ENCODE measurements at regions not wholly inside any gene's neighbourhood (a gene's known extent, or its start where the extent isn't known, plus 50 kb on each side); places are given as distances from the start of the nearest gene placed in this dataset.

DNA sequence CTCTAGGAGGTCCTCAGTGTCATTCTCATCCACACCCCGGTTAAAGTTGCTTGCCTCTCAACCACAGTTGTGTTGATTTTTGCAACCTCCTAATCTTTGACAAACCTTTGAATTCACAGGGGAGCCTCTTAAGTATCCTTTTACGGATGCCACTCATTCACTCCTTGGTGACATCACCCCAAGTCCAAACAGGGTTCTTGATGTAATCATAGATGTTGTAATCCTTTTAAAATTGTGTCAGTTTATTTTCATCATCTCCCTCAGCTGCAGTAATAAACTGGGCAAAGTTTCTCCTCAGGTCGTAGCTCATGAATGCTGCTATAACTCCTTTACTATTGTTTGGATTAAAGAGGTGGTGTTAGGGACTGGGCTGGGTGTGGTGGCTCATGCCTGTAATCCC lies 637.2 kb upstream of the NUDT12 start (continued):
- TF ChIP-seq, protein P1, sequence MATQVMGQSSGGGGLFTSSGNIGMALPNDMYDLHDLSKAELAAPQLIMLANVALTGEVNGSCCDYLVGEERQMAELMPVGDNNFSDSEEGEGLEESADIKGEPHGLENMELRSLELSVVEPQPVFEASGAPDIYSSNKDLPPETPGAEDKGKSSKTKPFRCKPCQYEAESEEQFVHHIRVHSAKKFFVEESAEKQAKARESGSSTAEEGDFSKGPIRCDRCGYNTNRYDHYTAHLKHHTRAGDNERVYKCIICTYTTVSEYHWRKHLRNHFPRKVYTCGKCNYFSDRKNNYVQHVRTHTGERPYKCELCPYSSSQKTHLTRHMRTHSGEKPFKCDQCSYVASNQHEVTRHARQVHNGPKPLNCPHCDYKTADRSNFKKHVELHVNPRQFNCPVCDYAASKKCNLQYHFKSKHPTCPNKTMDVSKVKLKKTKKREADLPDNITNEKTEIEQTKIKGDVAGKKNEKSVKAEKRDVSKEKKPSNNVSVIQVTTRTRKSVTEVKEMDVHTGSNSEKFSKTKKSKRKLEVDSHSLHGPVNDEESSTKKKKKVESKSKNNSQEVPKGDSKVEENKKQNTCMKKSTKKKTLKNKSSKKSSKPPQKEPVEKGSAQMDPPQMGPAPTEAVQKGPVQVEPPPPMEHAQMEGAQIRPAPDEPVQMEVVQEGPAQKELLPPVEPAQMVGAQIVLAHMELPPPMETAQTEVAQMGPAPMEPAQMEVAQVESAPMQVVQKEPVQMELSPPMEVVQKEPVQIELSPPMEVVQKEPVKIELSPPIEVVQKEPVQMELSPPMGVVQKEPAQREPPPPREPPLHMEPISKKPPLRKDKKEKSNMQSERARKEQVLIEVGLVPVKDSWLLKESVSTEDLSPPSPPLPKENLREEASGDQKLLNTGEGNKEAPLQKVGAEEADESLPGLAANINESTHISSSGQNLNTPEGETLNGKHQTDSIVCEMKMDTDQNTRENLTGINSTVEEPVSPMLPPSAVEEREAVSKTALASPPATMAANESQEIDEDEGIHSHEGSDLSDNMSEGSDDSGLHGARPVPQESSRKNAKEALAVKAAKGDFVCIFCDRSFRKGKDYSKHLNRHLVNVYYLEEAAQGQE (tag by site-specific recombination; IDR thresholded peaks at IDR 0.05), result no peak
- TF ChIP-seq, protein P2, sequence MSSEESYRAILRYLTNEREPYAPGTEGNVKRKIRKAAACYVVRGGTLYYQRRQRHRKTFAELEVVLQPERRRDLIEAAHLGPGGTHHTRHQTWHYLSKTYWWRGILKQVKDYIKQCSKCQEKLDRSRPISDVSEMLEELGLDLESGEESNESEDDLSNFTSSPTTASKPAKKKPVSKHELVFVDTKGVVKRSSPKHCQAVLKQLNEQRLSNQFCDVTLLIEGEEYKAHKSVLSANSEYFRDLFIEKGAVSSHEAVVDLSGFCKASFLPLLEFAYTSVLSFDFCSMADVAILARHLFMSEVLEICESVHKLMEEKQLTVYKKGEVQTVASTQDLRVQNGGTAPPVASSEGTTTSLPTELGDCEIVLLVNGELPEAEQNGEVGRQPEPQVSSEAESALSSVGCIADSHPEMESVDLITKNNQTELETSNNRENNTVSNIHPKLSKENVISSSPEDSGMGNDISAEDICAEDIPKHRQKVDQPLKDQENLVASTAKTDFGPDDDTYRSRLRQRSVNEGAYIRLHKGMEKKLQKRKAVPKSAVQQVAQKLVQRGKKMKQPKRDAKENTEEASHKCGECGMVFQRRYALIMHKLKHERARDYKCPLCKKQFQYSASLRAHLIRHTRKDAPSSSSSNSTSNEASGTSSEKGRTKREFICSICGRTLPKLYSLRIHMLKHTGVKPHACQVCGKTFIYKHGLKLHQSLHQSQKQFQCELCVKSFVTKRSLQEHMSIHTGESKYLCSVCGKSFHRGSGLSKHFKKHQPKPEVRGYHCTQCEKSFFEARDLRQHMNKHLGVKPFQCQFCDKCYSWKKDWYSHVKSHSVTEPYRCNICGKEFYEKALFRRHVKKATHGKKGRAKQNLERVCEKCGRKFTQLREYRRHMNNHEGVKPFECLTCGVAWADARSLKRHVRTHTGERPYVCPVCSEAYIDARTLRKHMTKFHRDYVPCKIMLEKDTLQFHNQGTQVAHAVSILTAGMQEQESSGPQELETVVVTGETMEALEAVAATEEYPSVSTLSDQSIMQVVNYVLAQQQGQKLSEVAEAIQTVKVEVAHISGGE (tag by site-specific recombination; conservative IDR thresholded peaks at IDR 0.05; ENCODE audit: low read depth), result no peak
- peak; percentile 83 for TF ChIP-seq ZNF629 (tag by site-specific recombination; IDR thresholded peaks at IDR 0.05)

GRCh38 chr5:104198156-104198555 lies 635.6 kb upstream of the NUDT12 start:
- Histone ChIP-seq H3K27ac (ENCODE audit: extremely low read depth, low read depth, low read length) (no peak overlapping the region), H3K36me3 (ENCODE audit: control insufficient read depth in 2 of 2, insufficient read depth in 1 of 2, low read length in 2 of 2) (no peaks in the 10 kb centered on the region), H3K4me1 (ENCODE audit: control insufficient read depth, insufficient read depth, low read length) (no peaks in the 10 kb centered on the region), H3K9me3 (ENCODE audit: control insufficient read depth, insufficient read depth, low read depth, low read length) (no peaks in the 10 kb centered on the region), H3K4me3 (ENCODE audit: low read depth, low read length) (no peak overlapping the region)
- ChIA-PET CTCF (no interaction called here), POLR2A (no interaction called here)
- TF ChIP-seq ZNF112 (tag by site-specific recombination; IDR thresholded peaks at IDR 0.05) (no peak), ZNF776 (tag by site-specific recombination; IDR thresholded peaks at IDR 0.05; ENCODE audit: borderline replicate concordance) (no peak), ATF2 (tag by site-specific recombination; IDR thresholded peaks at IDR 0.05; ENCODE audit: low read depth) (no peak), ZNF660 (tag by site-specific recombination; IDR thresholded peaks at IDR 0.05) (no peak), GFI1B (tag by site-specific recombination; IDR thresholded peaks at IDR 0.05) (no peak), ZNF585B (tag by site-specific recombination; IDR thresholded peaks at IDR 0.05) (no peak), ZNF501 (tag by site-specific recombination; IDR thresholded peaks at IDR 0.05) (no peak), FEZF1 (tag by site-specific recombination; IDR thresholded peaks at IDR 0.05) (no peak)
- TF ChIP-seq, protein P3, sequence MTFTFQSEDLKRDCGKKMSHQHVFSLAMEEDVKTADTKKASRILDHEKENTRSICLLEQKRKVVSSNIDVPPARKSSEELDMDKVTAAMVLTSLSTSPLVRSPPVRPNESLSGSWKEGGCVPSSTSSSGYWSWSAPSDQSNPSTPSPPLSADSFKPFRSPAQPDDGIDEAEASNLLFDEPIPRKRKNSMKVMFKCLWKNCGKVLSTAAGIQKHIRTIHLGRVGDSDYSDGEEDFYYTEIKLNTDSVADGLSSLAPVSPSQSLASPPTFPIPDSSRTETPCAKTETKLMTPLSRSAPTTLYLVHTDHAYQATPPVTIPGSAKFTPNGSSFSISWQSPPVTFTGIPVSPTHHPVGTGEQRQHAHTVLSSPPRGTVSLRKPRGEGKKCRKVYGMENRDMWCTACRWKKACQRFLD (tag by site-specific recombination; IDR thresholded peaks at IDR 0.05), result no peak

DNA sequence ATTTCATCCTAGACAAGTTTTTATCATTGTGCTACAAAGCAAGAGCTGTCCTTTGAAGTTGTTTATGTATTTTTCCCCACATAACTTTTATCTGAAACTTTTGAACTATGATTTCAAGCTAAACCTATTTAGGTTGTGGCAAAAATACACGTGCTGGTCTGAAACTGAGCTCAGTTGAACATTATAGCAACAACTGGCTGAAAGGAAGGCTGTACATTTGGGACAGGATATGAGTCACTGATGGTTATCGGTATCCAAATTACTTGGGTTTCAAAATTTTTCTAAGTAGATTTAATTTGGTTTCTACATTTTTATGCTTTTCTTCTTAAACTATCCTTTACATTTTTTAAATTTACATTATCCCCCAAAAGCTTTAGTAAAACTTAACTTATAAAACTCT lies 627.3 kb upstream of the NUDT12 start:
- CTCF ChIA-PET, result interaction anchor here (0.9 kb wide), 1 partner anchor 11 kb away, joined by 3 read pairs; no protein-coding TSS in a partner anchor
- no peaks in the 10 kb centered on the region for H3K36me3 ChIP-seq (ENCODE audit: control insufficient read depth in 2 of 2, insufficient read depth in 1 of 2, low read length in 2 of 2)
- H3K27ac ChIP-seq (ENCODE audit: extremely low read depth, low read depth, low read length), result no peak overlapping the region
- POLR2A ChIA-PET, result no interaction called here
- no peaks in the 10 kb centered on the region for H3K9me3 ChIP-seq (ENCODE audit: control insufficient read depth, insufficient read depth, low read depth, low read length)
- no peak overlapping the region for H3K4me3 ChIP-seq (ENCODE audit: low read depth, low read length)
- no peaks in the 10 kb centered on the region for H3K4me1 ChIP-seq (ENCODE audit: control insufficient read depth, insufficient read depth, low read length)
- TF ChIP-seq, protein P4, sequence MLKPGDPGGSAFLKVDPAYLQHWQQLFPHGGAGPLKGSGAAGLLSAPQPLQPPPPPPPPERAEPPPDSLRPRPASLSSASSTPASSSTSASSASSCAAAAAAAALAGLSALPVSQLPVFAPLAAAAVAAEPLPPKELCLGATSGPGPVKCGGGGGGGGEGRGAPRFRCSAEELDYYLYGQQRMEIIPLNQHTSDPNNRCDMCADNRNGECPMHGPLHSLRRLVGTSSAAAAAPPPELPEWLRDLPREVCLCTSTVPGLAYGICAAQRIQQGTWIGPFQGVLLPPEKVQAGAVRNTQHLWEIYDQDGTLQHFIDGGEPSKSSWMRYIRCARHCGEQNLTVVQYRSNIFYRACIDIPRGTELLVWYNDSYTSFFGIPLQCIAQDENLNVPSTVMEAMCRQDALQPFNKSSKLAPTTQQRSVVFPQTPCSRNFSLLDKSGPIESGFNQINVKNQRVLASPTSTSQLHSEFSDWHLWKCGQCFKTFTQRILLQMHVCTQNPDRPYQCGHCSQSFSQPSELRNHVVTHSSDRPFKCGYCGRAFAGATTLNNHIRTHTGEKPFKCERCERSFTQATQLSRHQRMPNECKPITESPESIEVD (tag by site-specific recombination; IDR thresholded peaks at IDR 0.05), result no peak
- TF ChIP-seq ZNF169 (tag by site-specific recombination; IDR thresholded peaks at IDR 0.05), result no peak
- TF ChIP-seq, protein P5, sequence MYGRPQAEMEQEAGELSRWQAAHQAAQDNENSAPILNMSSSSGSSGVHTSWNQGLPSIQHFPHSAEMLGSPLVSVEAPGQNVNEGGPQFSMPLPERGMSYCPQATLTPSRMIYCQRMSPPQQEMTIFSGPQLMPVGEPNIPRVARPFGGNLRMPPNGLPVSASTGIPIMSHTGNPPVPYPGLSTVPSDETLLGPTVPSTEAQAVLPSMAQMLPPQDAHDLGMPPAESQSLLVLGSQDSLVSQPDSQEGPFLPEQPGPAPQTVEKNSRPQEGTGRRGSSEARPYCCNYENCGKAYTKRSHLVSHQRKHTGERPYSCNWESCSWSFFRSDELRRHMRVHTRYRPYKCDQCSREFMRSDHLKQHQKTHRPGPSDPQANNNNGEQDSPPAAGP (tag by site-specific recombination; IDR thresholded peaks at IDR 0.05), result no peak
- no peak for TF ChIP-seq ZNF366 (tag by site-specific recombination; conservative IDR thresholded peaks at IDR 0.05)
- TF ChIP-seq ZNF707 (tag by site-specific recombination; IDR thresholded peaks at IDR 0.05), result no peak
- TF ChIP-seq ZNF394 (tag by site-specific recombination; IDR thresholded peaks at IDR 0.05; ENCODE audit: borderline replicate concordance), result no peak
- no peak for TF ChIP-seq MEIS1 (CRISPR knock-in tag; IDR thresholded peaks at IDR 0.05; ENCODE audit: borderline replicate concordance)
- no peak for TF ChIP-seq WT1 (tag by site-specific recombination; IDR thresholded peaks at IDR 0.05)
- no peak for TF ChIP-seq ZNF239 (tag by site-specific recombination; IDR thresholded peaks at IDR 0.05)
- no peak for TF ChIP-seq ZIC2 (tag by site-specific recombination; IDR thresholded peaks at IDR 0.05)
- no peak for TF ChIP-seq ZNF701 (tag by site-specific recombination; IDR thresholded peaks at IDR 0.05)

Data from HEK293 (cell line).